ENCODE measurements at regions not wholly inside any gene's neighbourhood (a gene's known extent, or its start where the extent isn't known, plus 50 kb on each side); places are given as distances from the start of the nearest gene placed in this dataset.

DNA sequence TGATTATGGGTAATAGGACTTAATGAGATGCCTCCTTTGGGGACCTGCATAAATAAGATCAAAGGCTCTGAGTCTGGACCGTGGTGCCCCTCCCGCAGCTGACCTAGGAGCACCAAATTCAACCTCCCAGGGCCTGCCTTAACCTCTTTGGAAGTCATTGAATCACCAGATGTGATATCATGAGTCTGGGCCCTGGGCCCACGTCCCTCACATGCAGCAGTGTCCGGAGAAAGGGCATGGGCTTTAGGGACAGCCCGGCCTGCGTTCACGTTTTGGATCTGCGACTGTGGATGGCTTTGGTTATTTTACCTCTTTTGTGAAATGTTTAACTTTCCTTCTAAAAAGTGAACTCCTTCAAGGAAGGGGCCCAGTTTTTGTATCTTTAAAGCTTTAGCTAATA lies 220.0 kb upstream of the KLF6 start:
- DNase-seq (ENCODE audit: low read depth), result no peak
- TF ChIP-seq CTCF (IDR thresholded peaks at IDR 0.05; ENCODE audit: insufficient read depth, low read length), result no peak
- H3K4me3 ChIP-seq (ENCODE audit: low read depth, low read length), result no peak overlapping the region

DNA sequence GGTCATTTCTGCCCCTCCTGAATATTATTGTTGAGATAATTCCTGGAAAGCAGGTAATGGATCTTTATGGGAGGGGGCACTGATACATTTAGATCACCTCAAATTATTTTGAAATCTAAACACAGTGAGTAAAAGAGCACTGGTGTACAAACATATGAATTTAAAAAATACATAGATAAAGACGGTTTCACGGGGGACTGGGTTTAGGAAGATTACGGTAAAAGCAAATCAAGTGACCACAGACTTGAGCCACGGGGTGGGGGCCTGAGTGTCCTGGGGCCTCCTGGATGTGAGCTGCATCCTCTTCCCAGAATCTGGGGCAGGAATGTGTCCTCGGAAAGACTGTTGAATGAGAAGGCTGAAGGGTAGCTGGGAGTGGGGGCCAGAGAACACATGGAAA lies 219.1 kb upstream of the KLF6 start:
- no peak for TF ChIP-seq CTCF (IDR thresholded peaks at IDR 0.05; ENCODE audit: insufficient read depth, low read length)

DNA sequence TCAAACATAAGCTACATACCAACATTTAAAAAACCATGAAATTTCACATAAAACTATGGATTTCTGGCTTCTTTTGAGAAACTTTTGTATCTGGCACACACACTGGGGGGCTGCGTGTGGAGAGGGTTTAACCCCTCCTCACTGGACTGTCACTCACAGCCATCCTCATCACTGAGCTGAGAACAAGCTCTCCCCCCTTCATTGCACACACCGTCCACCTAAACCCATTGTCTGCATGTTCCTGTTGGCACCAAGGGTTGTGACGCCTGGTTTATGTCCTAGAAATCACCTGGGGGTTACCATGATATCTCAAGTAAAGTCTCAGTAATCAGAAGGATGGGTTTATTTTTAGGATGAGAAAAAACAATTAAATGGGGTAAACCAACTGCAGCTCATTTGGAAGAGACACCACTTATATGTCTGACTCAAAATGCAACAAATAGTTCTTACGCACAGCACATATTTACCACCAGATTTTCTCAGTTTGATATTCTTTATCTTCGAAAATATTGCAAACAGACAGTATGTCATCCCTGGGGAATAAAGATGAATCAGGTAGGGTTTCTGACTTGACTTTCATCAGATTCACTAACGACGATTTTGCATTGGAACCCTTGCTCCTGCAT lies 218.5 kb upstream of the KLF6 start:
- DNase-seq (ENCODE audit: low read depth), result no peak
- H3K4me3 ChIP-seq (ENCODE audit: low read depth, low read length), result no peak overlapping the region
- TF ChIP-seq CTCF (IDR thresholded peaks at IDR 0.05; ENCODE audit: insufficient read depth, low read length), result no peak

More for the DNA sequence above, 219.1 kb upstream of the KLF6 start:
- no peak overlapping the region for H3K4me3 ChIP-seq (ENCODE audit: low read depth, low read length)
- DNase-seq (ENCODE audit: low read depth), result no peak

- TF ChIP-seq CTCF (IDR thresholded peaks at IDR 0.05; ENCODE audit: insufficient read depth, low read length), result no peak
- no peak for DNase-seq (ENCODE audit: low read depth)
- no peak overlapping the region for H3K4me3 ChIP-seq (ENCODE audit: low read depth, low read length)
Measured at GRCh38 chr10:4001811-4002210, 216.8 kb upstream of the KLF6 start.

DNA sequence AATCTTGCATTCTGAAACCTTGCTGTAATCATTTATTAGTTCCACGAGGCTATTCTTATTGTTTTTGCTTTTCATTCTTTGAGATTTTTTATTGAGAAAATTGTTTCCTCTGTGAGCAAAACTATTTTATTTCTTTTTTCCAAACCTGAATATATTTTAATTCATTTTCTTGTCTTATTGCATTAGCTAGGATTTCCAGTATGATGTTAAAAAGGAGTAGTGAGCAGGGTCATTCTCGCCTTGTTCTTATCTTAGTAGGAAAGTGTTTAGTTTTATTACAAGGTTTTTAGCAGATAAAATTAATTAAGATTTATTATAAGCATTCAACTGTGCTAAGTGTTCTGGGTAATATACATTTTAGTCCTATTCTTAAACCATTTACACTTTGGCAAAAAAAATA lies 214.6 kb upstream of the KLF6 start:
- no peak for TF ChIP-seq CTCF (IDR thresholded peaks at IDR 0.05; ENCODE audit: insufficient read depth, low read length)
- no peak overlapping the region for H3K4me3 ChIP-seq (ENCODE audit: low read depth, low read length)
- DNase-seq (ENCODE audit: low read depth), result no peak

DNA sequence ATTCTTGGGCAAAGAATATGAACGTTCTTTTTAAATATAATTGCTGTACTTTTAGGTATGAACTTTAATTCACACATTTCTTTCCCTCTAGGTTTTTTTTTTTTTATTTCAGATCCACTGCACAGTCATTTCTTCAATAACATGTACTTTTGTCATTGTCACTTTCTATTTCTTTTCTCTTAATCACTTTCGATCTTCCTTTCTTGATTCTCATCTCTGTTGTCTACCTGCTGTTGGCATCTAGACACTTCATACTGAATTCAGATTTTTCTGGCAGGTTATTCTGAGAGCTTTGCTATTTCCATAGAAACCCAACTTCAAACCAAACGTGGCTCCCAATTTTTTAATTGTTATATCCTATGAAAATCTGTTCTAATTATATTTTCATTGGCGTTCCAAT lies 211.7 kb upstream of the KLF6 start:
- no peak for TF ChIP-seq CTCF (IDR thresholded peaks at IDR 0.05; ENCODE audit: insufficient read depth, low read length)

More for the DNA sequence above, 211.7 kb upstream of the KLF6 start:
- no peak overlapping the region for H3K4me3 ChIP-seq (ENCODE audit: low read depth, low read length)
- no peak for DNase-seq (ENCODE audit: low read depth)

Data from fibroblast of the aortic adventitia (primary cell).